NCI-H1694 treated with DMSO at 0.1 percent for 48 hours (cell line): ENCODE measurements at regions not wholly inside any gene's neighbourhood (a gene's known extent, or its start where the extent isn't known, plus 50 kb on each side); places are given as distances from the start of the nearest gene placed in this dataset.

Experiments
- DNase-seq: peaks from one replicate; lab custom pipeline; 2025; lab: John Stamatoyannopoulos, UW

DNA sequence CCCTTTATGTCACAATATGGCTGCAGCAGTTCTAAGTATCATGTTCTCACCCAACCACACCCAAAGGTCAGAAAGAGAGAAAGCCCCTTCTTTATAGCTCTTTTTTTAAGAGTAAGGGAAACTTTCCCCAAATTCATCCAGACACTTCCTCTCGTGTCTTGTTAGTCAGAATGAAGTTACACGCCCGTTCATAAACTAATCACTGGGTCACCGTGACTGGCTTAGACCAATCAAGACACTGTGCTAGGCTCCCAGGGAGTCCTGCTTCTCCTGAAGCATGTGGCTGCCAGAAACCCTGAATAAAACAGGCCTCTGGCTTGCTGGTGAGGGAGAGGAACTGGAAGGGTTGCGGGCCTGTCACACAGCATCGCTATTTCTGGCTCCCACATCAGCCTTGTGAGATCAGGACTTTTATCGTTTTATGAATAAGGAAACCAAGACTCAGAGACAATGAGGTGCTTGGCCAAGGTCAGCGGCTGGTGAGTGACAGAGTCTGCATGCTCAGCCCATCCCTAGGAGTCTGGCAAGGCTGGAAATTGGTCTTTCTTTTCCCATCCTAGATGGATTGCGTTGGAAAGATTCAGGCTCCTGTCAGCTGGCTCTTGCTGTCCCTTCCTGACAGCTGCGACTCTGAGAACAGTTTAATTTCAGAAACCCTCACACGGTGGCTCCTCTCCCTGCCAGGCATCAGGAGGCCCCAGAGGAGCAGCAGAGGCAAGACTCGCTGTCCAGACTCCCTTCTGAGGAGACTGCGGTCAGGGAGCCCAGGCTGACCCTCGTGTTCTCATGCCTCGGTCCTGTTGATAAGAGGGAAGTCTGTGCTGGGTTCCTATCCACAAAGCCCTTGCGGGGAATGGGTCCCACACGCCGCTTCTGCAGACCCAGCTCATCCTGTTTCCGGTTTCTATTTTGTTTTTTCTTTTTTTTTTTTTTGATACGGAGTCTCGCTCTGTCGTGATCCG is 104.5 kb upstream of the TAF1B start:
- no peak for DNase-seq

DNA sequence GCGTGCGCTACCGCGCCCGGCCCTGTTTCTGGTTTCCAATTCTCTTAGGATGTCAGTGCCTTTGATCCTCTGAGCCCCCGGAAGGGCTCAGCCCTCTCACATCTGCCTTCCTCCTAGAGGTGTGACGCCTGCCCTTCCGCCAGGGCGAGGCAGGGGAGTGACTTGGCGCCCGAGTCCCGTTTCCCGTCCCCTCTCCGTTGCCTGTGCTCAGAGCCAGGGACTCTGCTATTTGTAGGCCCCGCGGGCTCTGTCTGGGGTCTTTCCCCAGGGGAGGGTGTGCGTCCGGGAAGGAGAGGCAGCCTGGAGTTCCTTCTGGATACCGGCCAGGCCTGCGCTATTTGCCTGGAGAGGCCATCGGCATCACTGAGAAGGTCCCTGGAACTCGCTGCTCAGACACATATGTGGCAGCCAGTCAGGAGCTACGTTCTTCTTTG is 103.7 kb upstream of the TAF1B start:
- DNase-seq, result no peak

DNA sequence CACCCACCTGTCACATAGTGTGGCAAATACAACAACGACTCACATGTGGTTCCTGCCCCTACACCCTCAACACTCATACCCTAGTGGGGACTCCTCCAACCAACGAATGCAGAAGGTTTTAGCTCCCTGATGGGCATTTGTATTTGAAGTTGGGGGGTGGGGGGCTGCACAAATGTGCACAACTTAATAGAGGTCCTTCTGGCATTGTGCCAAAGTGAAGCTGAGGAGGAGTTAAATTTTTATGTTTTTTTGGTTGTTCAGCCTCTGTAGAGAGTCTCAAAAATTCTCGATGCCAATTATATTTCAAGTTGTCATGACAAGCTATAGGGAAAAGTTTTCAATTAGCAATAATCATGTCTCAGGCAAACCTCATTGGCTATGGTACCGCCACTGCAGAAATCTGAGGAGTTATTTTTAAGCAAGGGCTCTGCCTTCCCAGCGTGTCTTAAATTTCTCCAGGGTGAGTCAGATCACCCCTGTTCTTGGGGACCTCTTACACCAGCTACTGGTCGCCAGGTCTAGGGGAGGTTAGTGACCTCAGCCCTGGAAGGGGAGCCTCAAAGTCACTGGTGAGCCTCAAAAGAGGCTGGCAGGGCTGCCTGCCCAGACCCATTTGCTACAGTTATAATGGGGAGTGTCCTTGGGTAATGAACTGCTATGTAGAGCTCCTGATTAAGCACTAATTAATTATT is 102.7 kb upstream of the TAF1B start:
- no peak for DNase-seq

DNA sequence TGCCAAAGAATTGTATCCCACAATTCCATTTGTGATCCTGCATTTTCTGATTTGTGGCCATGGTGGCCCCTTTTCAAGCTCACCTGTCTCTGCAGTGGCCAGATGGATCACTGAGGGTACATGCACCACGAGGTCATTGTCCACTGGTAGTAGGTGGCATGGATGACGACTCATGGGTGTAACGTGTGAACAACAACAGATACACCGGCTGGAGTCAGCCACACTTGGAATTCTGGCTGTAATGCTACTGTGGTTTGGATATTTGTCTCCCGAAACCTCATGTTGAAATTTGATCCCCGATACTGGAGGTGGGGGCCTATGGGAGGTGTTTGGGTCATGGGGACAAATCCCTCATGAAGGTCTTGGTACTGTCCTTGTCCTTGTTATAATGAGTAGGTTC is 102.2 kb upstream of the TAF1B start:
- no peak for DNase-seq

DNA sequence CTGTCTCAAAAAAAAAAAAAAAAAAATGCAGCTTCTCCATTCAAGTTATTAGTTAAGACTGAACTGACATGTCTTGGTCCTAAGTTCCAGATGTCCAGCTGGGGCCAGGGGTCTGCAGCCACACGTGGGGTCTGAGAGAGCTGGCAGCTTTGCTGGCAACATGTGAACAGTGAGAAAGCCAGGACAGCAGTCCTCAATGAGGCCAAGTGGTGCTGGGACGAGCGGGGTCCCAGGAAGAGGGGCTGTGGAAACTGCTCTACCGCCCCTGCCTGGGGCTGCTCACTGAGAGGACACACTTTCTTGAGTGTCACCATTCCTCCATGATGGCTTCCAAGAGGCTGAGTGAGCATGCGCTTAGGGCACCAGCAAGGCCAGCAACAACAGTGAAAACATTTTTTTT is 100.7 kb upstream of the TAF1B start:
- no peak for DNase-seq

DNA sequence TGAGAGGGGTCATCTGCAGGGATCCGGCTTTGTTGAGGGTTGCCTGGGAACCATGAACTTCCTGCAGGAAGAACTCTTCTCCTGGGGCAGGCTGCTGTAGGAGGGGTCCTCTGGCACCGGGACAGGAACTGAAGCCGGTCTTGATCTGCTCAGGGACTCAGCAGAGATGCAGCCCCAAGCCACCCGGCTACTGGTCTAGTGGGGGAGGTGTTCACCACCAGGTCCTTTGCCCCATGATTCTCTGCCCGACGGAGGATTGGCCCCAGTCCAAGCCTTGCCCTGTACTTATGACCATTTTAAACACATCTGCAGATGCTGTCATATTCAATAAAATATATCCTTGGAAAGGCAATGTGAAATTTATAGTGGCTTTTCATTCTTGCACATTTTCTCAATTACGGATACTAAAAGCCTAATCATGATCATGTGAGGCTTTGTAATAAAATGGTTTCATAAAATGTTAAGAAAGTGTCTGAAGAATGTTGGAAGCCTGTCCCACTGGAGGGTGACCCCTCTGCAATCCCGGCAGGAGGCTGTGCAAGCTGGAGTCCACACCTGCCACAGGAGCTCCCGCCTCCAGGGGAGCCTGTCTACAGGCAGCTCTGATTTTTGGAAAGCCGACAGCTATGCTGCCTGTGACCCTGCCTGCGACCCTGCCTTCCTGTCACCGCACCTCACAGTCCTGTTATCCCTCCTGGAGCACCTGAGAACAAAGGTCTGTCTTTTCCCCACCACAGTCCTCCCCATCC is 98.8 kb upstream of the TAF1B start:
- DNase-seq, result no peak

DNA sequence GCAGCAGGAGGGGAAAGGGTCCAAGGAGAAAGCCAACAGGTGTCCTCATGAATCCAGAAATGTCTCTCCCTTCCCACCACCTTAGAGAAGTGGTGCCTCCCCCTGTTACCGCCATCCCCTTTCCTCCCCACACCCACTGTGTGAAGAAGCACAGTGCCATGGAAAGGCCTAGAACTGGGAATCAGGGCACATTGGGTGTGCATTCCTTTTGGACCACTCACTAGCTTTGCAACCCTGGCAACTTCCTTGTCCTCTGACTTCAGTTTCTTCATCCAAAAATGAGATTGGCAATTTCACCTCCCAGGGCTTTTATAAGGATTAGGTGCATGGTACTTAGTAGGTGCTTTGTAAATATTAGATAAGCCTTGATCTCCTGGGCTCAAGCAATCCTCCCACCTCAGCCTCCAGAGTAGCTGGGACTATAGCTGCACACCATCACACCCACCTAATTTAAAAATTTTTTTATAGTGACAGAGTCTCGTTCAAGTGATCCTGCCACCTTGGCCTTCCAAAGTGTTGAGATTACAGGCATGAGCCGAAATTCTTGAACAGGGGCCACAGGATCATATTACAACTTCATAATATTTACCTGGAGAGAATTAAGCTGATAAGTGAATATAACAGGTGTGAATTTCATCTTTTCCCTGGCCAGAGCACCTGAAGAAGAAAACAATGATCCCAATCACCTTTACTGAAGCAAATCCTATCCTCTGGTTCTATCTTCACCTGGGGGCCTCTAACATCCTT is 97.9 kb upstream of the TAF1B start:
- DNase-seq, result no peak

DNA sequence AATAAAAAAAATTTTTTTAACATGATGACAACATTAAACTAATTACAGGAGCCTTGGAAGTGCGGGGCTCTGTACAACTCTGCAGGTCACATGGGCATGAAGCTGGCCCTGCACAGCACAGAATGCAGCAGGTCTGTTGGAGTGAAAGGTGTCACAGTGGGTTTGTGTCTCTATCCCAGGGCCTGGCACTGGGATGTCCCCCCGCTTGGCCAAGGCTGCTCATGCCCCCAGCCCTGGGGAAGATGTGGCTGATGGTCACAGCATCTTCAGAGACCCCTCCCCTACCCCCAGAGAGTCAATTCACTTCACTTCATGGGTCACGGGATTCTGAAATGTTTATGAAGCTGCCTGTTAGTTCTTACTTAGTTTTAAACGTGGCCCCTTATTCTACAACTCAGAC is 95.9 kb upstream of the TAF1B start:
- no peak for DNase-seq

DNA sequence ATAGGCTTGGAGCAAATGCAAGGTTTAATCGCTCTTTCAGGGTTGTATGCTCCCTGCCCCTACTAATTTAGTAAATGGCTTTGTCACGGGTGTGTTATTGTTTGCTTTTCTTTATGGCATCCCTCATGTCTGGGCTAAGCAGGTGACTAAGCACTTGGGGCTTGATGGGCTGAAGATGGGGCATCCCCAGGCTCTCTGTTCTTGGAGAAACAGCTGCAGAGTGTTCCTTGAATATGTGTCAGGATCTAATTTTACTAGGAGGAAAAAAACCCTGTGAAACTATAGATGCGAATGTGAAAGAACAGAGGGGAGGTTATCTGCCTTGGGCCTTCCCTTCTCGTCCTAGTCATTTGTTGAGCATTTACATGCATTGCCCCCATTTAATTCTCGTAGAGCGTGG is 94.7 kb upstream of the TAF1B start:
- DNase-seq, result no peak

DNA sequence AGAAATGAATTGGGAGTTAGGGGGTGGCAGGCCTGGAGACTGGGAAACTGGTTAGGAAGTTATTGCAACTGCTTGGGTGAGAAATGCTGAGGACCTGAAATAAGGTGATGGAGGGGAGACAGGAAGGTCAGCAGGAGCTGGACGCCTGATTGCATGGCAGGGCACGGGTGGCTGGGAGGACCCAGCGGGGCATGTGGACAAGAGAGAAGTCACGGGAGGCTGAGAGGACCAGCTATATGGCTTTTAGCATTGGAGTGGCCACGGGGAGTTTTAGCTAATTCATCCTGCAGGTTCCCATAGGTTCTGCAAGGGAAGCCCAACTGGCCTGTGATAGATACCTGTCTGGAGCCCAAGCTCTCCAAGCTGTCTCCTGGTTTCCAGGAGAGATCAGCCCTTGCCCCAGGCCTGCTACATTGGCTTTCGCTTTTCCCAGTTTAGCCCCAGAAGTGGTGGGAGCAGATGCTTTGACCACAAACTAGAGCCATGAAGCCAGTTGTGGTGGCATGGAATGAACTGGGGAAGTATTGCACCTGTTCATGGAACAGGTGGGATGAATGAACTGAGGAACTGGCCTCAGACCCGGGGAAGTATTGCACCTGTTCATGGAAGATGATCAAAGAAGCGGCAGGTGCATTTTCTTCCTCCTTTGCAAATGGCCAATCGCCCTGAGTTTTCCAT is 93.6 kb upstream of the TAF1B start:
- no peak for DNase-seq

DNA sequence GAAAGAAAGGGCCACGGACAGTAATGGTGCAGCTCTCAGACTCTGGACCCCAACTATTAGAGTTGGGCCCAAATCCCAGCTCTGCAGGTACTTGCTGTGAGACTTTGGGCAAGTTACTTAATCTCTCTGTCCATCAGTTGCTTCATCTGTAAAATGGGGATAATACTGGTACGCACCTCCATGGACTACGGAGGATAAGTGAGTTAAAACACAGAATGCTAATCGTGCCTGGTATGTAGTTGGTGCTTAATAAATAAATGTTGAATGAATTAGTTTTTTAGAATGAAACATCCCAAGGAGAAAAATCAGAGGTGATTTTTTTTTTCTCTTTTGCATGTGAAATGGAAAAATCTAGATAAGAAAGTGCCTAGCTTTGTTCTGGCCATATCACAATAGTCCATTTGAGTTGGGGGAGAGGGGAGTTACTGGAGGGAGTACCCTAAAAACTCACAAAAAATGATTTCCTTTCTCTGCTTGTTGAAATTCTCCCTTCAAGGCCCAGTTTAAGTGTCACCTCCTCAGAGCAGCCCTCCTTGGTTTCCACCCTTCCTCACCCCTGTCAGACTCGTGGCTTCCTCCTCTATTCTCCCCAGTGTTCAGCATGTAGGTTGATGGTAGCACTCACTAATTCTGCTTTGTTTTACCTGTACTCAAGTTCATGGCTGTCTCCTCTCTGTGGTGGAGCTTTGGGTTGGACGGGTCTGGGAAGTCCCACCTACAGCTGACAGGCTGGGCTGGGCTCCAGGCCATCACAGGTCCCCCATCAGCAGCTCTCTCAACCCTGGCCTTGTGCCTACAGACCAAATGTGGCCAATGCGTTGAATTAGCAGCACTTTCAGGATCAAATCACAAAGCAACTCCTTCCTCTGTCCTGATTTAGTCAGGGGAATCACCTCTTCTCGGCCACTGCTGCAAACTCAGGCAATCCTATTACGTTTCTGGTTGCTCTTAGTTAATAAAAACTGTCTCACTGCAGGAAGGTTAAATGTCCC is 92.8 kb upstream of the TAF1B start:
- DNase-seq, result no peak

DNA sequence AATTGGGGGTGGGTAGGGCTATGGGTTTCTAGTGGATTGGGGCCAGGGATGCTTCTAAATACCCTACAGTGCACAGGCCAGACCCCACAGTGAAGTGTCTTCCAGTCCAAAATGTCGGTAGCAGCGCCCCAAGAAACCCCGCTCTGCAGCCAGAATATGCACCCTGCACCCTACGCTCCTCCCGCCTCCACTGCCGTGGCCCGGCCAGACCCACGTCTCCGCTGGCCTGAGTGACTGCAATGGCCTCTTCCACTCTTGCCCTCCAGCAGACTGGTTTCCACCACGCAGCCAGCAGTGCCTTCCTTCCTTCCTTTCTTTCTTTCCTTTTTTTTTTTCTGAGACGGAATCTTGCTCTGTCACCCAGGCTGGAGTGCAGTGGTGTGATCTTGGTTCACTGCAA is 91.4 kb upstream of the TAF1B start:
- DNase-seq, result no peak

DNA sequence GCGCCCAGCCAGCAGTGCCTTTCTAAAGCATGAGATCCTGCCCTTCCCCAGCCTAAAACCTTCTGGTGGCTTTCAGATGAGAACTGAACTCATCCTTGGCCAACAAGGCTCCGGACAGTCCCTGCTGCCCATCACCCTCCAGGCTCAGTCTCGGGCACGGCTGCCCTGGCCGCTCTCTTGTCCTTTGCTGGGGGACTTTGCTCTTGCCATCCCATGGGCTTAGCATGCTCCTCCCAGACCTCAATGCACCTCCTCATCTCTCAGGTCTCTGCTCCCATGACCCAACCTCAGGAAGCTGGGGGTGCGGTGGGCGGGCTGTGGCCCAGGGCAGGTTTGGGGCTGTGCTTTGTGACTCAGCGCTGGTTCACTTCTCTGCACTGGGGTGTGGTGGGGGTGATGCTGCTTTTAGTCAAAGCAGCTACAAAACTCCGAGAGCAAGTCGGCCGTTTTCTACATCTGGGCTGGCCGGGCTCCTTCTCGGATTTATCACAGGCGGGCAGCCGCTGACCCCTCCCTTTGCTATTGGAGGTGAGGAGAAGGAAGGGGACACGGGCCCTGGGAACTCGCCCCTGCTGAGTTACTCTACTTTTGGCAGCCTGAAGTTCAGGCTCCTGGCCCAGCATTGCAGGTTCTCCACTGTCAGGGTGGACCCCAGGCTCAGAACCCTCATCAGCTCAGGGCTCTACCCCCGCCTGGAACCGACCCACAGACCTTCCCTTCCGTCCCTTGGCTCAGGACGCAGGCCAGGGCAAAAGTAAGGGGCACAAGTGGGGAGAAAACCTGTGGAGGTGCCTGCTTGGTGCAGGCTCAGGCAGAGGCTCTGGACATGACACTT is 90.6 kb upstream of the TAF1B start:
- no peak for DNase-seq

DNA sequence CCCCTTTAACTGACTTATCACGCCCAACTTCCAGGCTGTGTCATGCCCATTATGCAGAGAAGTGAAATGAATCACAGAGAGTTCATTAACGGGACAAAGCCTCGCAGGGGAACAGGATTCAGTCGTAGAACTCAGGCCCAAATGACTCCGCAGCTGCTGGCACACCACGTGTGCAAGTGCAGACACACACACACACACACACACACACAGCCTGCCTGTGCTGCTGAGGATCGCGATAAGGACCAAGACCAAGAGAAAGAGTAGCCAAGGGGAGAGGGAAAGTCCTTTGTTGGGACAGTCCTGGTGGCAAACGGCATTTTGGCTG is 90.0 kb upstream of the TAF1B start:
- DNase-seq, result no peak

DNA sequence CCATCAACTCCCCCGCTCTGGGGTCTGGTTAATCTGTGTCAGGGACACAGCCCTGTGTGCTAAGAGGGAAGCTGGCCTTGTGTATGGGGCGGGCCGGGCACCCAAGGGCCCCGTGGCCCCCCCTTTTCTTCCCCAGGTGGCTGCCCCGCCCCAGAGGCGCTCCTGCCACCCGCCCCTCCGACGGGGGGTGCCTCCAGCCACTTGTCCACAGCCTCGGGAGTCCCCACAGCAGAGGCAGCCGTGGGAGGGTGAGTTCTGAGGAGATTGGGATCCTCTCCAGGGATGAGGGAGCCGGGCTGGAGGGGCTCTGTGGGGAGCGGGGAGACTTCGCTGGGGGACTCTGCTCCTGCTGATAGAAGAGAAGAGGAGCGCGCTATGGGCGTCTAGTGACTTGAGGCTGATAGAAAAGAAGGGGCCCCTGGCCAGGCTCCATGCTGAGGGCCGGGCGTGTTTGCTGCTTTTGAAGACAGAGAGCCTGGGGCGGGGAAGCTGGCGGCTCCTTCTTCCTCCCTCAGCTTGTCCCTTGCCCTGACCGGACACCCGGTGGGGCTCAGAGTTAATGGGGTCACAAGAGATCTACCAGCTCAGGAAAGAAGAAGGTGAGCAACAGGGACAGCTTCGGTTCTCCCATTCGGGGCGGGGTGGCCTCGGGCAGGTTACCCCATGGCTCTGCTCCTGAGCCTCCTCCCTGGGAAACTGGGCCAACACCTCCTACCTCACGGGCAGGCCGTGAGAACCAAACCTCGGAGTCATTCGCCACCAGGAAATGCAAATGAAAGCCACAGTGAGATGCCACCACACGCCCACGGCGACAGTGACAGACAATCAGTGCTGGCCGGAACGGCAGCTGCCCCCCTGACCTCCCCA is 89.4 kb upstream of the TAF1B start:
- DNase-seq, result no peak

DNA sequence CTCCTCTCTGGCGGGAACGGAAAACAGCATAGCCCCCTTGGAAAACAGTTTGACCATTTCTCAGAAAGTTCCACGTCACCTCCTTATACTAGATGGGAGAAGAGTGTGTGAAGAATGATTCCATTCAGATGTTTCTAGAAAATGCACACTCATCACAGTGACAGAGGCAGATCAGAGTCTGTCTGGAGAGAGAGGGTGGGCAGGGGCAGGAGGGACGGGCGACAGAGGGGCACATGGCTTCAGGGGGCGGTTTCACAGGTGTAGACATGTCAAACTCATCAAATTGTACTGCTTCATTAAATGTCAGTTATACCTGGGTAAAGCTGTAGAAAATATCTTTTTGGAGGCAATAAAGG is 88.8 kb upstream of the TAF1B start:
- no peak for DNase-seq

DNA sequence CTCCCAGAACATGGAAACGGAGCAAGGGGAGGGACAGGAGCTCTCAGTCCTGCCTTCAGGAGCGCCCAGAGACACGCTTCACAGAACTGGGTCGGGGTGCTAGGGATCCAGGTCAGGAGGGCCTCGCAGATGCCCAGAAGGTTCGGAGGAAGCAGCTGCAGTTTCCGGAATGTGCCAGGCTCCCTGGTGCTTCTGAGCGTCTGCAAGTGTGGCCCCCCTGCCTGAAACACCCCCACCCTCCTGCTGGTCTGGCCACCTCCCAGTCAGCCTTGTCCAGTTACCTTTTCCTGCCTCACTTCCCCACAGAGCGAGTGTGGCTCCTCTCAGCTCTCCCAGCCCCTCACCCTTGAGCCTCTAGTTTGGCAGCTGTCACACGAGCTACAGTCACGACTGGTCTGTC is 88.3 kb upstream of the TAF1B start:
- DNase-seq, result no peak

DNA sequence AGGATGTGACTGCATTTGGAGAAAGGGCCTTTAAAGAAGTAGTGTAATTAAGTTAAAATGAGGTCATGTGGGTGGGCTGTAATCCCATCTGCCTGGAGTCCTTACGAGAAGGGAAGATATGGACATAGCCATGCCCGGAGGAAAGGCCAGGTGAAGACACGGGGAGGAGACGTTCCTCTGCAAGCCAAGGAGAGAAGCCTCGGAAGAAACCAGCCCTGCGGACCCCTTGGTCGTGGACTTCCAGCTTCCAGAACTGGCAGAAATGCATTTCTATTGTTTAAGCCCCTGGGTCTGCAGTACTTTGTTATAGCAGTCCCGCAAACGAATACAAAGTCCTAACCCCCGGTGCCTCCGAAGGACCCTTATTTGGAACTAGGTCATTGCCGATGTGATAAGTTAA is 87.6 kb upstream of the TAF1B start:
- DNase-seq, result no peak
